ENCODE measurements at regions not wholly inside any gene's neighbourhood (a gene's known extent, or its start where the extent isn't known, plus 50 kb on each side); places are given as distances from the start of the nearest gene placed in this dataset.

DNA sequence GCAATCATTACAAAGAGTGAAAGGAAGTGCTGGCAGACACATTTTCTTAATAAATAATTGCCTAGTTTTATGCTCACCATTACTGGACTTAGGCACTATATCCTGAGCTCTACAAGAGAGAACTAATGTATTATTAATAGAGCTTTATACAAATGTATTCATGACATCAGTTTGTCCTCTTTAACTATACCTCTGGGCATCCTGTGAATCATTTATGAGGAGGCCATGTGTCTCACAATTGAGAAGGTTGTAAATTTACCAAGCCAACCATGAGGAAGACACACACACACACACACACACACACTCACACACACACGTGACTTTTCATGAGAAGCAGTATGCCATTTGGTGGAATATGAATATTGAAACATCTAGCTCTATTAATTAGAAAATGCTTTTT lies 728.2 kb downstream of the ARAP2 start:
- no peak for TF ChIP-seq POLR2AphosphoS5 (IDR thresholded peaks at IDR 0.05)
- no peak for TF ChIP-seq CTCF (IDR thresholded peaks at IDR 0.05)
- no peak for TF ChIP-seq POLR2A (IDR thresholded peaks at IDR 0.05)
